ENCODE measurements at regions not wholly inside any gene's neighbourhood (a gene's known extent, or its start where the extent isn't known, plus 50 kb on each side); places are given as distances from the start of the nearest gene placed in this dataset.

DNA sequence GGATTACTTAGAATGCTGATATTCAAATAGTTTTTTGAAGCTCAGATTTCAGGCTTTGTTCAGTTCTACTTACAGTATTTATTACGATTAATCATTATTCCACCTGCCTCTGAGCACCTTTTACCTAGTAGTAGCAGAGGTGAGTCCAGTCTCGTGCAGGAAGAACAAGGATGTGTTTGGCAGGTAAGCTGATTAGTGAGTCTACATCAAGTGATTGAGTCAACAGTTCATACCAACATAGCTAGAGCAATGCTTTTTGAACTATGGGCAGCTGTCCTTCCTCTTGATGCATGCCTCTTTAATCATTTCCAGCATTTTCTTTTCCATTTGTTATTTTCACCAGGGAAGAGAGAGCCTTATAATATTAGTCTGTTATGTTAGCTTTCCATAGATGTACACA is 838.9 kb downstream of the USP25 start:
- DNase-seq, result no peak

DNA sequence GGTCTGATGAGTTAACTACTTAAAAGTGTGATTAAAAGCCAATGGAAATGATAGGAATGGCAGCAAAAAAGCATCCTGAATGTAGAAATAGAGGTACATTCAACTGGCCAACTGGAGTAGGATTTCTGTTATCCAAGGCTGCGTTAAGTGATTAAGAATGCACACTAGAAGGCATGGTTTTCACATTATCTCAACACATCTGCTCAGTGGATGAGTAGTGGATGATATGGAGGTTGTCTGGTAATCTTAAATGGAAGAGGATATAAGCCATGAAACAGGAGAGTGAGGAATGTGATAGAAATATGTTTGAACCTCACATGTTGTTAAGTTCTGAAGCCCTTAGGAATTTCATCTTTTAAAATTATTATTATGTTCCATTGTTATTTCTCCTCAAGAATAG is 839.9 kb downstream of the USP25 start:
- no peak for DNase-seq

DNA sequence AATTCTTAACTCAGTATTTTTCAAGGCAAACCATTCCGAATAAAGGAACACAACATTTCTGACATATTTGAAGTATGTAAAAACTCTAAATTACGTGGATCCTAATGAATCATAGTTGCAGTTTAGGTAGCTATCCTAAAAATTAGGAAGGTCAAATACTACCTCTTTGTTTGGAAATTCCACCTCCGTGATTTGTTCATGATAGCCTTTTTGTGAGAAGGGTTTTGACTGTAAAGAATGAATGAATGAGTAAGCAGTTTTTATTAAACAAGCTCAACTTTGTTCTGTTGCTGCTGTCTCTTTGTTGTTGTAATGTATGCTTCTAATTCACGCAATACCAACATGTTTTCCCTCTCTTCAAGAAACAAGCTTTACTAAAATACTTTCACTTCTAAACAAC is 840.4 kb downstream of the USP25 start:
- DNase-seq, result no peak

DNA sequence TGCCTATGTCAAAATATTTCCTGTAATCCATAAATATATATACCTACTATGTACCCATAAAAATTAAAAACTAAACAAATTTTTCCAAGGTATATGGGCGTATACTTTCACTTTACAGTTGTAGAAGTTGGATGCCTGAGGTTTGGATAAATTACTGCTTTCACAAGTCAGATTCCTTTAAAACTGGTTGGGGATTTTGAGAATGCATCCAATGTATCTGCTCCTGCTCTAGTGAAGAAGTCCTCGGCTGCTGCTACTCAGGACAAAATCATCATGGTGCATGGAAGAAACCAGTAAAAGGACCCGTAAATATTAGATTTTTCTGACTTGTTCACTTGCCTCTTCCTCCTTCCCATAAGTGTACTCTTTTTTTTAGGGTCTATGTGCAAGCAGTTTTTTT is 841.1 kb downstream of the USP25 start:
- no peak for DNase-seq

DNA sequence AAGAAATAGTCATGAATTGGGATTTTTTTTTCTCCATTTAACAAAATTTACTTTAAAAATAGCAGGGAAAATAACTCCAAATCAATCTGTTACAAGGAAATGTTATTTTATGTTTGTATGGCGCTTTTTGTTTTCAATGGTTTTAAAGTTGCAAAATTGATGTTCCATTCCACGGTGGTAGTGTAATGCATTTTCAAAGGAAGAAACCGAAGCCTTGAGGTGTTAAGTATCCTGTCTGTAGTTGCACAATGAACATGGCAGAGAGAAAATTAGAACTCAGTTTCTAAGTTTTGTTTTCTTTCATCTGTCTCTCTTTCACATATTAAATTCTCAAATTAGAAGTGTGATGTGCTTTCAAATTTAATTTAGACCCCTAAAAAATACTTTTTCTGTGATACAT is 841.8 kb downstream of the USP25 start:
- no peak for DNase-seq

DNA sequence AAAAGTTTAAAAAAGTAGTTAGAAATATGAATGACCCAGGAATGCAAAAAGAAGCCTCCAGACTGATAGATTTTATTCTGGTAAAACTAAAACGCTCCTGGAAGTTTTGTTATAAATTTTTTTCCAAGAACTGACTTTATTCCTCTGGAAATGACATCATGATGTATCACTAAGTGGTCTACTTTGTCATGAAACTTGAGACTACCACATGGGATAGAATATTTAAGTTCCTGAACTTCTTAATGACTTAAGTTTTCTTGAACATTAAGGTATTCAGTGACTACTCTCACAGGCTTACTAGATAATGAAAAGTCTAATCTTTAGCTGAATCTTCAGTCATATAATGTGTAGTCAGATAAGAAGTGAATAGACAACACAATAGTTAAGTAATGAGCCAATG is 842.2 kb downstream of the USP25 start:
- no peak for DNase-seq

DNA sequence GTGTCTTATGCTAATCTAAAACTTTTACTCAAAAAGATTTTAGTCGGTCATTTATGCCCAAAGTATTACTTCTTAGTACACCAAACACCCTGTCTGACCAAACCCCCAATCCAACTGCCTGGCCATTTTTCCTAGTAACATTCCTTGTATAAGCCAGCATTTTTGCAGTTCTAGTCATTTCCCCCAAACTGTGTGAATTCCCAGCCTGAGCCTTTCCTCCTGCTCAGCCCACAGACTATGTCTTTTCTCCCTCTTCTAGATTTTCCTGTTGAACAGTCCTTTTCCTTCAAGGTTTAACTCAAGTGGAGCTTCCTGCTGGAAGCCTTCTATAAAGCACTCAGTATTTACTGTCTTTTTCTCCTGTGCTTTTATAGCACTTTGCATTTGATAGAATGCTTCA is 843.8 kb downstream of the USP25 start:
- DNase-seq, result no peak

DNA sequence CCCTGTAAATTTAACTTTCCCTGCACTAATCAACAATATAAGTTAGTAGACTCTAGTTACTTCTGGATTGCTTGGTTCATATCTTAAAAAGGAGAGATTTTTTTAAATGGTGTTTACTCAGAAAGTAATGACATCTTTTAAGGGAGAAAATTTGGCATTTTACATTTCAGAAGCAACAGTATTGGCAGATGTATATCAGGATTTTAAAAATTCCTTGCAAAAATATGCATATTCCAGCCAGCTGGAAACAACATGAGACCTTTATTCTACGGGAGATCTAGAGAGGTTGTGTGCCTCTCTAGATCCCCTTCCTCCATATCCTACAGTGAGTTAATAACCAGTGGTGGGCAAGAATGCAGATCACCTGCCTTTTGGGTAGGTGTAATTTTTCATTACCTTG is 848.2 kb downstream of the USP25 start:
- DNase-seq, result no peak

DNA sequence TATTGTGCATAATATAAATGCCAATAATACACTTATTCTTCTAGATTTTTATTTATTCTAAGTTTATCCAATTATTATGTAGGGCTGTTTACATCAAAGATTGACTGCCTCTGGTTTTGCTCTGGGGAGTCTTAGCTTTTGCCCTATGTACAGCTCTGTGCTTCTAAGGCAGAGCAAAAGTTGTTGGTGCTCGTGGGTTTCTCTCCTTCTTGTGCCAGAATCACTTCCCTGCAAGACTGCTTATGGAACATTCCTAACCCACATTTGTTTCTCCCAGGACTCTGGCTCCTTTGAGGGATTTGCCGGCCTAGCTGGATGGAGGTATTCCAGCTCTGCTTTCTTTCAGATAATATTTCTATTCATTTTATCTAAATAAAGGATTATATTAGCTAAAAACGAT is 849.1 kb downstream of the USP25 start:
- DNase-seq, result no peak

DNA sequence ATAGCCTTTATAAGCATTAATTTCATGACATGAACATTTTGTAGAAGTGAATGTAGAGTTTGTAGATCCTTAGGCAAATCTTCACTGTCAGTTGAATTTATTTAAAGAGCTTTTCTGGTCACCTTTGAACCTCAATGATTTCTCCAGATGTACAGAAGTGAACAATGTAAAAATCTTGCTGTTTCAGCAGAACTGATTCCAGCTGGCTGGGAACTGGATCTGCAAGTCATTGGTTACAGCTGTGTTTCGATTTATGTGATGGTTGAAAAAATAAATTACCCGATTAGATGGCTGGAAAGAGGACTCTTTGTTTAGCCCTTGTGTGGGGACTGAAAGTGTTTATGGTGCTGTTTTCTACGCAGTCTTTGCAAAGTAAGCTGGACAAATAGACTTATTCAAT is 849.8 kb downstream of the USP25 start:
- DNase-seq, result no peak

DNA sequence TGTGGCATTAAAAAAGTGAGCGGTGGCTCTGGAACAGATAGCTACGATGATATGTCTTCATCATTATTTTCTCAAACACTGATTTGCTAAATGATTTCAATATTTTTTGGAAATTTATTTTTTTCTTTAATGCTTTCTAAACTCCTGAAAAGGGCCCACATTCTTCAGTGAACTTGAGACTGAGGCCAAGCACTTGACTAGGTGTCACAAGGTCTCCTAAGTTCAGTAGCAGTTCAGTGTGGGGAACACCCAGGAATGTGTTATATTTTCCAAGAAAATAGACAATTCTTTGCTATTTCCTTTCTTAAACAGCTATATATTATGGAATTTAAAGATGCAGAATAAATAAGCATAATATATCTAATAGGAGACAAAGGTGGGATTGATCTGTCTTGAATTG is 850.9 kb downstream of the USP25 start:
- no peak for DNase-seq

DNA sequence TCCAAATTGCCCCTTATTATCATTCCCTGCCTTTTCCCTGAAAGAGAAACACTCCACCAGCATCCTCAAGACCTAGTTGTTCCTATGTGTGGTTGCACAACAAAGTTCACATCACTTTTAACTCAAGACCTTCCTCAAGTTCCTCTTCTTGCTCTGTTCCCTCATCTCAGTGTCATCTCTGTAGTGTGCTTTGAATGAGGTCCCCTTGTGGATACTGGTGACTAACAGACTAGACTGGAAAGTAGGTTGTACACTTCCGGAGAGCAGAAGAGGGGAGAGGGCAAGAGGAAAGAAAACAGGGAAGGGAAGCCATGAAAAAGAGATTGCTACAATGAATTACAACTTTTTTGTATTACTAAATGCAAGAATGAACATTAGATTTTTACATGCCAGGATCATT is 853.8 kb downstream of the USP25 start:
- DNase-seq, result peak; percentile 65

DNA sequence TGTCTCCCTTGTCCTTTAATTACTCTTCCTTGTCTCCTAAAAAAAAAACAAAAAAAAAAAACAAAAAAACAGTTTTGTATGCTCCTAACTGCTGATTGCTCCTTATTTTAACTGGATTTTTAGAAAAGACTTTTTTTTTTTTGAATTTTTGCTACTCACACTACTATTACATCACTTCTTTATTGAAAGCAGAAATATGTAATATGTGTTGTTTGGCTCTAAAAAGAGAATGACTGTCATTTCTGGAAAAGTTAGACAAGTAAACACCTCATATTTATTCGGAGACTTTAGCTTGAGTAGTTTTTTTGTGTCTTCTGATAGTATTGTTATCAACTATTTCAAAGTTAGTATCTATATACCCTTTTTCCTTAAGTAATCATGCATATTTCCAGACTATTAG is 855.0 kb downstream of the USP25 start:
- DNase-seq, result no peak

DNA sequence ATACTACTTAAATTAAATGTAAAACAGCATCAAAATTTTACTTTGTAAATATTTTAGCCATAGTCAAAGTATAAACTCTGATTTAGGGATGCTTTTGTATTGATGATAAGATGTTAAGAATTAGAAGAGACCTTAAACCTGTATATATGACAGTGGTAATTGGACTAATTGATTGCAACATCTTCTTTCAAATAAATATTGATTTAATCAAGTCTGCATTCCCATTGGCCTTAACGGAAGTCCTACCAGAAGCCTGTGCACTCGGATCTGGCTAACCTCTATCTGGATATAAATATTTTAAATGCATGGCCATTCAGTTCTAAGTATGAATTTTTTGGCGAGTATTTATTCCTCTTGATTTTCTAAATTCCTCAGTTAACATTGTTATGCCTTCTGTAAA is 856.1 kb downstream of the USP25 start:
- no peak for DNase-seq

DNA sequence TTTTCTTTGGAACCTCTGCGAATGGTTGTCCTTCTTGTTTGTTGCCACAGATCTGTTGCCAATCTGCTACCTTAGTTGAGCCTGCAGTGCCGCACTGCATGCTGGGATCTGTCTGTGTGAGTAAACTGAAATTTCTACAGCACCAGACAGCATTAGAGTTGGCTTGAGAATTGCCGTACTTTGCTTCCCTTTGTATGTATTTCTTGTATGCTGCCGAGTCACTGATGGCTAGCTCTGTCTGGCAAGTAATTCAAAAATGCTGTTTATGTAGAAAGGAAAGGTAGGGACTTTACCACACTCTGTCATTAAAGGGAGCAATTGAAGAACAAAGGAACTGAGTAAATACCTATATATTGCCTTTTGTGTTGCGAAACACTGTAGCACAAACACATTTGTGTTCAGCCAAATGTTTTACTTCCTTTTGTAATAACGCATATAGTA is 857.4 kb downstream of the USP25 start:
- DNase-seq, result no peak

DNA sequence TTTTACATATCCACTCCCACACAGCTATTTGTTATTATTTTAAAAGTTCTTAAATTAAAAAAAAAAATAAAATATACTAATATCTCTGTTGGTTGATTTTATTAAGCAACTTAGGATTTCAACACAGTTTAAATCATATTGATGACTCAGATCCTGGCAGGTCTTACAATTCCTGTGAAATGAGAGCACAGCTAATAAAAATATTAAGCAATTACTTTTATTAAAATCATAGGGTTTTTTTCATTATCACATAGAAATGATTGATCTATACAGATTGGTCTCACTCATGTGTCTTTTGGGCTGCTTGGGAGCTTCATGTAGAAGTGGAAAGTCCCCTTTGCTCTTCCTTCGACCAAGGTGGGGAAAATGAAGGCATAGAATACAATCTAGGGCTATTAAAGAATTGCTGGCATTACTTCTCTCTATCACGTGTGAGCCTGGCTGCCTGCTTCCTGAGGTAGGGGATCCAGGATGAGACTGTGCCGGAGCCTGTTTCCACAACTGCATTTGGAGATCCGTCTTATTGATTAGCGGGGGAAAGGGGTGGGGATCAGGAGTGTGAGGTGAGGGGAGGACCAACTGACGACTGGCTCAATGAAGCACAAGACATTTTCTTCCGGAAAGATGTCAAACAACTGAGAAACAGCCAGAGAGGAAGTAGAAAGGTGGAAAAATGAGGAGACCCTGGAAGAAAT is 858.0 kb downstream of the USP25 start:
- peak; percentile 16 for DNase-seq

DNA sequence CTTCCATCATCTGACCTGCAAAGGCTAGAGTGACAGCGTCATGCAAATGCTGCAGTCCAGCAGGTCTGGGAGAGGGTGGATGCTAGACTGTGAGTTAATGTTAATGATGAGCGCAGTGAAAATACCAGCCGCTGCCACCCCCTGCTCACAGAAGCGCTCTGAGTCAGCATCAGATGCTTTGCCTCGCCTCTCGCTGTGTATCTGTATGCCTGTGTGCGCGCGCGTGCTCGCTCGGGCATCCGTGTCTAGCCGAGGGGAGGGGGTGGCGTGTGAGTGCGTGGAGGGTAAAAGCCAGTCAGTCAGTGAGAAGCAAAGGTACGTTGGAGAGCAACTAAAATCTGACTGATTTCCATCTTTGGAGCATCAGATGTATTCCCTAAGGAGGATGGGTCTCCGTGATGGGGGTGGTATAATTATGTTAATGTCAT is 858.7 kb downstream of the USP25 start:
- no peak for DNase-seq

DNA sequence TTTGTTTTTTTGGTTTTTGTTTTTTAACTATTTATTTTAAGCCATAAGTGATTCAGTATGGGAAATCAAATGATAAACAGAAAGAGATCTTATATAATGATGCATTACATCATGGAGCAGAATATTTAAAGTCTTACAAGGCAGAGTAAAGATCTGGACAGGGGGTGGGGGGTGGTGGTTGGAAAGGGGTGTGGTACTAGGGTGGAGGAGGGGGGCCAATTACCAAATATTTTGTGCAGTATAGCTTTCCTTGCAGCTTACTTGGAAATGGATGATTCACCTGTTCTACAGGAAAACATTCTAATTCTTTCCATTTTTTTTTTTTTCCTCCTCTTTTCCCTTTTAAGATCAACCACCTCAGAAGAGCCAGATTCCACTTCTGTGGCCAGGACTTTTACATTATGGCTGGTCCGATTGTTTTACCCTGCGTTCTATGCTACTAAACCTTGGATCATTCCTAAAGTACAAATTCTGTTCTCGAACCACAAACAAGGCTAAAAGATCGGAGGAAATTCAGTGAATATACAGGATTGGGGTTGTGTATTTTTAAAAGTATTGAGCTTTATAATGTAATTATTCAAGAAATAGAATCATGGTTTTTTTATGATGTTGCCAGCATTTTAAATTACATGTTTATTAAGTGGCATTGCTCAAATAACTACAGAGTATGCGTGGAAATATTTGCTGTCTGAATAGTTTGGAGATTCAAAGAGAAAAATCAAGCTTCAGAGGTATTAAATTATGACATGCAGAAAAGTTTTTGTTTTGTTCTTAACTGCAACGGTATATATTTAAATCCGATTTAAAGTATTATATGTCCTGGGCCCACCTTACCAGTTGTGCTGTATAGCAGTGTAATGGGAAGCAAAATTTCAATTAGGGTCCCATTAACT is 859.5 kb downstream of the USP25 start:
- DNase-seq, result no peak

DNA sequence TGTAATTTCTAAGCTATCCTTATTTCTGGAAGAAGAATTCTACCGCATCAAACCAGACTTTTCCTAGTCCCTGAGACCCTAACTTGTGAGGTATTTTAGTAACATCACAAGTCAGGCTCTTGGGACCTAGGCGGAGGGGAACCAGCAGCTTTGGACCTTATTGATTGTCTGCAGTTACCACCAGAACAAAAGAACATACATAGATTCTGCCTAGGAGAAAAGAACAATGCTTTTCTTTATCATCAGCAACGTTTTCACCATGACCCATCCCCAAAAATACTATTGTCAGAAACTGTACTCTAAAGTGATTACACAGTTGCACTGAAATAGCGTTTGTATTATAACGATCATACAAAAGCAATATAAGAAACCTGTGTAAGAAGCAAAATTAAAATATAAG is 860.4 kb downstream of the USP25 start:
- DNase-seq, result no peak

DNA sequence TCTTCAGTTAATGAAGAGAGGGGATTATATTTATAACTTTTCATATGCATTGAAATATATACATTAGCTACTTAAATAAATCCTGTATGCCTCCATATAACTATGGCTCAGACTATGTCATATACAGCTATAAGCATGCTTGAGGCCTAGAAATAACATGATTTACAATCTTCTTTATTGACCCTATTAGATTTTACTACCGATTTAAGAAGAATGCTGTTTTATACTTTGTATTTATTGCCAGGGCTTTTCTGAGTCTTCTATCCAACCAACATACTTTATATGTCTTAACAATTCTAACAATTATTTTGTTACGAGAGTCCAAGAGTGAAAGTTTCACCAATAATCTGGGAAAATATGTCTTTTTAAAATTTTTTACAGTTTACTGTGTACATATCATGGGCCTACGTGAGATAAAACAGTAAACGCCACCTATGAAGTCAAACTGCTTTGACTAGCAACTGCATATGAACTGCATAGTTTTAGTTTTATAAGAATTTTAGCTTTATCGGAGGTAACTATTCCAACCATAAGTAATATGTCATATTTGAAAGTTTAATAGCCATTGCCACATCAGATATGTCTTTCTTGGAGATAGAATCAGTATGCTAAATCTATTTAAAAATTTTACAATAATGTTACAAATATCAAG is 861.0 kb downstream of the USP25 start:
- no peak for DNase-seq

DNA sequence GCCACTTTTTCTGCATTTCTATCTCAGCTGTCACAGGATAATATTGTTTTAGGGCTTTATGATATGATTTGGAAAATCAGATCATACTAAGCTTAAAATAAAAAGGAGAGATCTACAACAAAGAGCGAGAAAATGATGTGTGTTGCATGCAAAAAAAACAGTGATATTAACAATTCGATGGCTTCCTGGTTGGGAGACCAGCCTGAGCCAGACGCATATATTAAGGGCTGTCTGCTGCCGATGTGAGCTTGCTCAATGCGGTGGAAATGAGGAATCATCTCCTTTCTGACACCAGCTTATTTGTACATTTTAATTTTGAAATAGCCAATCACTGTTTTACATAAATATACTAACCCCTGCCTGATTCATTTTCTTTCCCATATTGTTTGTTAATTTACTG is 862.6 kb downstream of the USP25 start:
- peak; percentile 18 for DNase-seq

DNA sequence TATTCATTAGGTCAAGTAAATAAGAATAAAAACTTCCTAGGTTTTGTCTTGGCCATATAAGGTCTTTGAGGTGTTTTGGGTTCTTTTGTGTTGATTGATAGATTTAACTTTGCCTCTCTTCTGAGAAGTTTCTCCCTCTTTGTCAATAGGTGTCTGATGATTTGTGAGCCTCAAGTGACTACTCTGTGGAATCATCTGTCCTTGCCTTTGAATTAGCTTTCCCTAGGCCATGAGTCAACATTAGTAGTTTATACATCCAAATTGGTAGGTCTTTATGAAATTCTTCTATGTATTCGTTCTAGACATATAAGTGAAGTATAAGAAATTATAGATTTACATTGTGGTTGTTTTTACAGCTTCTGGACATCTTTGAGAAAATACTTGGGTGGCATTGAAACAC is 864.4 kb downstream of the USP25 start:
- DNase-seq, result no peak

DNA sequence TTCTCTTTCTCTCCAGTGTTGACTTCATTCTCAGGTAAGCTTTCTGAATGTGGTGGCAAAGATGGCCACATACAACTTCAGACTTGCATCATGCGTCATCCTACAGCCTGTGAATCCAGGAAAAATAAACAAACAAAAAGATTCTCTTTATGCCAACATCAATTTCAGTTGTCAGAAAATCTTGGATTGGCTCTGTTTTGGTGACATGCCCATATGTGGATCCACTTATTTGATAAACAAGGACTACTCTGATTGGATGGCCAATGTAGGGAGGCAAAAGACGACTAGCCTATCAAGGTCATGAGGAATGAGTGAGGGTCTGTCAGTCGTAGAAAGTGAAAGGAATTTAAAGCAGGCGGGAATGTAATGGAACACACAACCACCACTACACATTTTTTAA is 866.6 kb downstream of the USP25 start:
- no peak for DNase-seq

DNA sequence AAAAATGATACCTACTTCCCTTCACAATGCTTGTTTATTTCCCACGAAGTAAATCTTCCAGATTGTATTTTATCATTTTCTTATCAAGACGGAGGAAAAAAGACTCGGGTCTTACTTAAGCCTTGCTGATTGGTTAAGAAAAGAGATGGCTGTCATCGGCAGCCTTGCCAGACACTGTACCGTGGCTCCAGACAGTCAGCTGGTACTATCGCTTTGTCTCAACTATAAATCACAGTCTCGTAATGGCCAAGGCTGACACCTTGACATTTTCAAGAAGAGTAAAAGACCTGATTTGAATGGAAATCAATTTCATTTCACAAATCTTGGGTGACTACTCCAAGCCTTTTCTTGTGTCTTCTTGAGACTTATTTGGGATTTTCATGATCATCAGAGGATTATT is 868.0 kb downstream of the USP25 start:
- DNase-seq, result no peak
